ENCODE measurements at regions not wholly inside any gene's neighbourhood (a gene's known extent, or its start where the extent isn't known, plus 50 kb on each side); places are given as distances from the start of the nearest gene placed in this dataset.

GRCh38 chr9:29730163-29730562, 2156.9 kb upstream of the C9orf72 start (continued):
- TF ChIP-seq ELK1 (IDR thresholded peaks at IDR 0.05; ENCODE audit: low read depth, low read length) (no peak), TCF7 (IDR thresholded peaks at IDR 0.05; ENCODE audit: borderline replicate concordance) (no peak), PRDM15 (CRISPR knock-in tag; IDR thresholded peaks at IDR 0.05) (no peak), HCFC1 (IDR thresholded peaks at IDR 0.05; ENCODE audit: low read length) (no peak), CTCF (IDR thresholded peaks at IDR 0.05 in 2 of 3, conservative IDR thresholded peaks at IDR 0.05 in 1 of 3; ENCODE audit: control insufficient read depth in 2 of 3, extremely low read depth in 1 of 3, insufficient read depth in 1 of 3, low read depth in 3 of 3, low read length in 3 of 3) (no peak)

- ChIA-PET CTCF (no interaction called here), SMC1A (ENCODE audit: uncharacterized antibody, unreplicated experiment) (interaction anchor here (1.4 to 1.8 kb wide), 2 partner anchors 12 to 21 kb away, joined by 3 to 7 read pairs; no protein-coding TSS in a partner anchor), RAD21 (ENCODE audit: unreplicated experiment) (no interaction called here), POLR2A (no interaction called here)
- H3K36me3 ChIP-seq (ENCODE audit: control insufficient read depth in 2 of 2, insufficient read depth in 2 of 2, low read length in 1 of 2), result no peaks in the 10 kb centered on the region
- H3K4me2 ChIP-seq (ENCODE audit: control insufficient read depth, insufficient read depth), result no peak overlapping the region
- 14% methylated on average over 3 of the region's 3 CpGs for WGBS (ENCODE audit: insufficient coverage, insufficient replicate concordance, low lambda C conversion rate, missing lambda C conversion rate)
- no peak for FAIRE-seq
- H3K4me1 ChIP-seq (ENCODE audit: control insufficient read depth, insufficient read depth, low read length), result no peaks in the 10 kb centered on the region
- BruUV-seq (replicated peaks), result no TSS peak
- no peaks in the 10 kb centered on the region for H3K27me3 ChIP-seq (replicated peaks in 1 of 2; ENCODE audit: control insufficient read depth in 2 of 2, insufficient read depth in 2 of 2, low read length in 1 of 2)
- no peaks in the 10 kb centered on the region for H3K79me2 ChIP-seq (ENCODE audit: control insufficient read depth, insufficient read depth, low read length)
- intact Hi-C loops (cut with micrococcal nuclease; ENCODE audit: unreplicated experiment) (no loop called here), in situ Hi-C loops (cut with MboI) (loop anchor here (10.0 kb wide), 1 partner anchor 64 kb away; no protein-coding TSS in a partner anchor)
- no peak for ATAC-seq
- H3K9ac ChIP-seq (ENCODE audit: control insufficient read depth, insufficient read depth, low read length), result no peak overlapping the region
- no peak overlapping the region for H2AFZ ChIP-seq (ENCODE audit: control insufficient read depth, low read depth, low read length)
- H3K27ac ChIP-seq (ENCODE audit: control insufficient read depth, insufficient read depth), result no peak overlapping the region
- H3K9me3 ChIP-seq (replicated peaks; ENCODE audit: control insufficient read depth, insufficient read depth, low read length), result no peaks in the 10 kb centered on the region
- H3K4me3 ChIP-seq, result no peak overlapping the region
- no peak for DNase-seq (ENCODE audit: low read depth, low spot score)
- no peaks in the 10 kb centered on the region for H4K20me1 ChIP-seq (ENCODE audit: control insufficient read depth, insufficient read depth)
- TF ChIP-seq BRCA1 (IDR thresholded peaks at IDR 0.05; ENCODE audit: low read depth, low read length), result no peak
- no peak for TF ChIP-seq YBX1 (IDR thresholded peaks at IDR 0.05)
- no peak for TF ChIP-seq CEBPZ (IDR thresholded peaks at IDR 0.05; ENCODE audit: low read depth, low read length)
- no peak for TF ChIP-seq KAT2A (conservative IDR thresholded peaks at IDR 0.05; ENCODE audit: control insufficient read depth, low read depth, low read length)
- no peak for TF ChIP-seq RELA (IDR thresholded peaks at IDR 0.05; ENCODE audit: borderline replicate concordance, partially characterized antibody)
- TF ChIP-seq IRF5 (IDR thresholded peaks at IDR 0.05; ENCODE audit: borderline replicate concordance), result no peak
- TF ChIP-seq CBX3 (IDR thresholded peaks at IDR 0.05; ENCODE audit: borderline replicate concordance, low read depth), result no peak
Measured at GRCh38 chr9:29740518-29740917, 2167.2 kb upstream of the C9orf72 start.
